ENCODE measurements at regions not wholly inside any gene's neighbourhood (a gene's known extent, or its start where the extent isn't known, plus 50 kb on each side); places are given as distances from the start of the nearest gene placed in this dataset.

GRCh38 chr3:31275583-31275982 lies 257.1 kb upstream of the STT3B start:
- TF ChIP-seq CTCF (IDR thresholded peaks at IDR 0.05) (no peak), EZH2 (IDR thresholded peaks at IDR 0.05) (no peak)

Data from neural progenitor cell (in vitro differentiated cells).